Suppressor macrophage (primary cell): ENCODE measurements at regions not wholly inside any gene's neighbourhood (a gene's known extent, or its start where the extent isn't known, plus 50 kb on each side); places are given as distances from the start of the nearest gene placed in this dataset.

Source experiments
- DNase-seq, 4 experiments: peaks; one replicate each; pipeline ENCODE4 v3.0.0-alpha.2; 2020 to 2022

GRCh38 chr5:42360616-42361314 is 62.5 kb upstream of the GHR start:
- no peak for DNase-seq

GRCh38 chr5:42361315-42361688 is 61.9 kb upstream of the GHR start:
- DNase-seq, result no peak

- no peak for DNase-seq
These were observed 57.2 kb upstream of the GHR start for GRCh38 chr5:42366051-42366450.
